IPS-18c (cell line): ENCODE measurements at regions not wholly inside any gene's neighbourhood (a gene's known extent, or its start where the extent isn't known, plus 50 kb on each side); places are given as distances from the start of the nearest gene placed in this dataset.

Experiments
- H3K4me3 ChIP-seq: 2 replicates; pipeline ENCODE4 v1.7.0; 2013; ENCODE audit warnings: low read depth, mild to moderate bottlenecking, low read length, moderate library complexity; ENCODE audit not compliant: insufficient read depth
- H3K9me3 ChIP-seq: one replicate; pipeline ENCODE4 v1.6.1; 2013; ENCODE audit warnings: mild to moderate bottlenecking, low read length, moderate library complexity; ENCODE audit not compliant: control insufficient read depth, insufficient read depth

GRCh38 chr5:54643685-54644106, 126.1 kb downstream of the SNX18 start:
- Histone ChIP-seq H3K9me3 (peaks cover 4% of the 10 kb centered on the region), H3K4me3 (no peak overlapping the region)

- H3K4me3 ChIP-seq = no peak overlapping the region
- no peaks in the 10 kb centered on the region for H3K9me3 ChIP-seq
These were observed 122.1 kb downstream of the SNX18 start for GRCh38 chr5:54639621-54640020.

- Histone ChIP-seq H3K4me3 (no peak overlapping the region), H3K9me3 (no peaks in the 10 kb centered on the region)
These were observed 120.5 kb downstream of the SNX18 start for GRCh38 chr5:54638106-54638505.

GRCh38 chr5:54637654-54638053, 120.1 kb downstream of the SNX18 start:
- Histone ChIP-seq H3K9me3 (no peaks in the 10 kb centered on the region), H3K4me3 (no peak overlapping the region)

- no peaks in the 10 kb centered on the region for H3K9me3 ChIP-seq
- H3K4me3 ChIP-seq = no peak overlapping the region
These were observed 116.5 kb downstream of the SNX18 start for GRCh38 chr5:54634089-54634488.

GRCh38 chr5:54632131-54632701, 114.7 kb downstream of the SNX18 start:
- H3K9me3 ChIP-seq = no peaks in the 10 kb centered on the region
- no peak overlapping the region for H3K4me3 ChIP-seq

- Histone ChIP-seq H3K9me3 (no peaks in the 10 kb centered on the region), H3K4me3 (no peak overlapping the region)
These were observed 113.3 kb downstream of the SNX18 start for GRCh38 chr5:54630738-54631359.

GRCh38 chr5:54629115-54629514, 111.6 kb downstream of the SNX18 start:
- Histone ChIP-seq H3K4me3 (no peak overlapping the region), H3K9me3 (no peaks in the 10 kb centered on the region)

GRCh38 chr5:54628050-54628449, 110.5 kb downstream of the SNX18 start:
- Histone ChIP-seq H3K9me3 (no peaks in the 10 kb centered on the region), H3K4me3 (no peak overlapping the region)

- Histone ChIP-seq H3K4me3 (no peak overlapping the region), H3K9me3 (no peaks in the 10 kb centered on the region)
These were observed 108.8 kb downstream of the SNX18 start for GRCh38 chr5:54626407-54626806.

- Histone ChIP-seq H3K9me3 (no peaks in the 10 kb centered on the region), H3K4me3 (no peak overlapping the region)
These were observed 107.4 kb downstream of the SNX18 start for GRCh38 chr5:54624805-54625568.

- no peaks in the 10 kb centered on the region for H3K9me3 ChIP-seq
- H3K4me3 ChIP-seq = no peak overlapping the region
These were observed 104.2 kb downstream of the SNX18 start for GRCh38 chr5:54621709-54622108.

GRCh38 chr5:54621048-54621447, 103.5 kb downstream of the SNX18 start:
- Histone ChIP-seq H3K9me3 (no peaks in the 10 kb centered on the region), H3K4me3 (no peak overlapping the region)

GRCh38 chr5:54620141-54620933, 102.8 kb downstream of the SNX18 start:
- Histone ChIP-seq H3K4me3 (no peak overlapping the region), H3K9me3 (no peaks in the 10 kb centered on the region)

- no peaks in the 10 kb centered on the region for H3K9me3 ChIP-seq
- no peak overlapping the region for H3K4me3 ChIP-seq
These were observed 102.2 kb downstream of the SNX18 start for GRCh38 chr5:54619731-54620130.

- Histone ChIP-seq H3K4me3 (no peak overlapping the region), H3K9me3 (no peaks in the 10 kb centered on the region)
These were observed 99.1 kb downstream of the SNX18 start for GRCh38 chr5:54616518-54617220.

- no peak overlapping the region for H3K4me3 ChIP-seq
- no peaks in the 10 kb centered on the region for H3K9me3 ChIP-seq
These were observed 98.5 kb downstream of the SNX18 start for GRCh38 chr5:54616031-54616430.
